HepG2 (cell line): ENCODE measurements at regions not wholly inside any gene's neighbourhood (a gene's known extent, or its start where the extent isn't known, plus 50 kb on each side); places are given as distances from the start of the nearest gene placed in this dataset.

Experiments
- ATAC-seq: fragments of 200-7000 bp; cut with Tn5 transposase; 3 replicates; pipeline ENCODE4 v1.9.1; 2020; ENCODE audit warnings: mild to moderate bottlenecking, moderate library complexity
- BruUV-seq: library from RNA; stranded (reverse); fragments of 400-500 nt; replicated peaks from 2 replicates; lab custom pipeline; 2021; lab: Mats Ljungman, UMichigan
- CTCF ChIA-PET: fragments of 300-600 bp; formaldehyde crosslinking; extraction: SDS; loops from one replicate; lab custom pipeline; 2021; ENCODE audit warnings: low total read pairs, inconsistent platforms, low intra/inter-chr PET ratio; lab: Yijun Ruan, JAX
- POLR2A ChIA-PET: fragments of 350-600 bp; sonication (Branson Sonifier 250); formaldehyde crosslinking; loops from one replicate; lab custom pipeline; 2020; ENCODE audit warnings: antibody characterized with exemption, inconsistent platforms; lab: Yijun Ruan, JAX
- DNase-seq: peaks from one replicate; pipeline ENCODE4 v3.0.0-alpha.2; 2015; ENCODE audit warnings: low spot score
- FAIRE-seq: peaks from 3 replicates; lab custom pipeline; 2011; peaks lifted over from hg19 to GRCh38; lab: Jason Lieb, UNC
- H2AFZ ChIP-seq: one replicate; pipeline ENCODE4 v1.6.1; 2011; ENCODE audit warnings: low read length, inconsistent platforms
- H3K27ac ChIP-seq: fragments of 300-600 bp; 3 replicates; pipeline ENCODE4 v1.8.0; 2011; ENCODE audit warnings: mixed run types, mild to moderate bottlenecking, mixed read lengths, low read length, inconsistent platforms; ENCODE audit not compliant: insufficient read depth; ENCODE audit errors: extremely low read length
- H3K27me3 ChIP-seq, 2 experiments: fragments of 200-600 bp in 1 of 2; 2 replicates in 1 of 2; 3 replicates in 1 of 2; pipeline versions ENCODE4 v1.6.0 to v1.8.0; 2011; ENCODE audit warnings: low read length in 2 of 2, mild to moderate bottlenecking in 2 of 2, moderate library complexity in 2 of 2, inconsistent platforms in 1 of 2; ENCODE audit not compliant: insufficient read depth in 2 of 2, control insufficient read depth in 1 of 2
- H3K36me3 ChIP-seq, 2 experiments: fragments of 200-600 bp in 1 of 2; replicated peaks in 1 of 2; 2 replicates in 1 of 2; 3 replicates in 1 of 2; pipeline versions ENCODE4 v1.5.1 to v1.8.0; 2011; ENCODE audit warnings: low read length in 2 of 2, inconsistent platforms in 1 of 2; ENCODE audit not compliant: insufficient read depth in 2 of 2, control insufficient read depth in 1 of 2
- H3K4me1 ChIP-seq: 2 replicates; pipeline ENCODE4 v1.5.1; 2012; ENCODE audit warnings: low read length, inconsistent platforms; ENCODE audit not compliant: insufficient read depth
- H3K4me2 ChIP-seq: 2 replicates; pipeline ENCODE4 v1.6.0; 2011; ENCODE audit warnings: low read depth, low read length, inconsistent platforms
- H3K4me3 ChIP-seq, 3 experiments: fragments of 200-600 bp in 1 of 3; sonication (generic), shearing (Covaris generic) in 1 of 3; replicated peaks in 1 of 3; 2 replicates each; pipeline ENCODE4 v1.5.1; 2011 to 2016; ENCODE audit warnings: low read length in 3 of 3, inconsistent platforms in 2 of 3, low read depth in 2 of 3, mild to moderate bottlenecking in 2 of 3, control low read depth in 1 of 3, mixed read lengths in 1 of 3; ENCODE audit not compliant: insufficient read depth in 1 of 3
- H3K79me2 ChIP-seq: one replicate; pipeline ENCODE4 v1.6.1; 2011; ENCODE audit warnings: low read length, inconsistent platforms; ENCODE audit not compliant: insufficient read depth
- H3K9ac ChIP-seq: 2 replicates; pipeline ENCODE4 v1.6.0; 2011; ENCODE audit warnings: mild to moderate bottlenecking, low read depth, low read length, inconsistent platforms; ENCODE audit not compliant: insufficient read depth
- H3K9me3 ChIP-seq: 2 replicates; pipeline ENCODE4 v1.5.1; 2012; ENCODE audit warnings: mild to moderate bottlenecking, low read length
- H4K20me1 ChIP-seq: 2 replicates; pipeline ENCODE4 v1.6.0; 2011; ENCODE audit warnings: inconsistent platforms, mild to moderate bottlenecking, low read length, moderate library complexity; ENCODE audit not compliant: insufficient read depth
- CREB3 ChIP-seq: sonication (generic); formaldehyde crosslinking; IDR thresholded peaks from 2 replicates; pipeline ENCODE4 v1.5.0; 2020; ENCODE audit warnings: missing genetic modification reagents
- FOXP1 ChIP-seq, 2 experiments: fragments of 450-650 bp in 1 of 2; IDR thresholded peaks; 2 replicates each; pipeline ENCODE4 v1.6.1; 2017 to 2018; ENCODE audit warnings: antibody characterized with exemption in 1 of 2
- KDM6A ChIP-seq: IDR thresholded peaks from 2 replicates; pipeline ENCODE4 v1.6.1; 2016; ENCODE audit warnings: low read depth
- KMT2A ChIP-seq: sonication (generic); formaldehyde crosslinking; IDR thresholded peaks from 2 replicates; pipeline ENCODE4 v1.4.0; 2020; ENCODE audit warnings: missing genetic modification reagents
- MYC ChIP-seq: sonication (generic); formaldehyde crosslinking; IDR thresholded peaks from 2 replicates; pipeline ENCODE4 v1.9.0; 2021; ENCODE audit warnings: missing genetic modification reagents, borderline replicate concordance
- POLR2AphosphoS2 ChIP-seq: IDR thresholded peaks from 2 replicates; pipeline ENCODE4 v1.6.1; 2011; ENCODE audit warnings: low read depth, low read length, improper control_type of control experiment
- PRDM4 ChIP-seq: sonication (generic); formaldehyde crosslinking; IDR thresholded peaks from 2 replicates; pipeline ENCODE4 v1.9.0; 2021; ENCODE audit warnings: missing genetic modification reagents, borderline replicate concordance
- SKIL ChIP-seq: sonication (generic); formaldehyde crosslinking; IDR thresholded peaks from 2 replicates; pipeline ENCODE4 v1.8.0; 2022; ENCODE audit warnings: missing genetic modification reagents, mild to moderate bottlenecking, moderate library complexity, borderline replicate concordance
- ZBTB2 ChIP-seq: sonication (generic); formaldehyde crosslinking; IDR thresholded peaks from 2 replicates; pipeline ENCODE4 v1.8.0; 2022; ENCODE audit warnings: low read depth, missing genetic modification reagents
- ZBTB38 ChIP-seq: sonication (generic); formaldehyde crosslinking; IDR thresholded peaks from 2 replicates; pipeline ENCODE4 v1.5.1; 2020; ENCODE audit warnings: mild to moderate bottlenecking, missing genetic modification reagents
- ZNF280D ChIP-seq: sonication (generic); formaldehyde crosslinking; IDR thresholded peaks from 2 replicates; pipeline ENCODE4 v1.5.1; 2020; ENCODE audit warnings: mild to moderate bottlenecking, missing genetic modification reagents
- ZNF329 ChIP-seq: sonication (generic); formaldehyde crosslinking; IDR thresholded peaks from 2 replicates; pipeline ENCODE4 v1.9.0; 2021; ENCODE audit warnings: low read depth, mild to moderate bottlenecking, missing genetic modification reagents
- ZNF614 ChIP-seq: IDR thresholded peaks from 2 replicates; pipeline ENCODE4 v1.6.1; 2018; ENCODE audit warnings: missing biosample characterization, missing genetic modification reagents, inconsistent platforms, borderline replicate concordance
- ZNF629 ChIP-seq: sonication (generic); formaldehyde crosslinking; conservative IDR thresholded peaks from 2 replicates; pipeline ENCODE4 v1.5.0; 2020; ENCODE audit warnings: missing genetic modification reagents
- ZNF652 ChIP-seq: IDR thresholded peaks from 2 replicates; pipeline ENCODE4 v1.6.1; 2016; ENCODE audit warnings: low read depth, borderline replicate concordance
- ZNF713 ChIP-seq: sonication (generic); formaldehyde crosslinking; IDR thresholded peaks from 2 replicates; pipeline ENCODE4 v1.4.0; 2020; ENCODE audit warnings: mild to moderate bottlenecking, missing genetic modification reagents
- WGBS: methylation state at CpG from one replicate; pipeline ENCODE4 v1.1.6; 2017; ENCODE audit warnings: low lambda C conversion rate; 5-methylcytosine and 5-hydroxymethylcytosine counted together
- in situ Hi-C: cut with HindIII; loops from 2 replicates; pipeline ENCODE4 v1.10.0; 2017; ENCODE audit warnings: low pct_unique_long_range_greater_than_20kb; ENCODE audit not compliant: extremely low pct_ligation_motif_present
- intact Hi-C: fragments of 100-400 bp; cut with micrococcal nuclease; formaldehyde crosslinking; loops from one replicate; pipeline ENCODE4 v1.10.0; 2022; ENCODE audit not compliant: unreplicated experiment

- no TSS peak for BruUV-seq
- ChIA-PET POLR2A (no interaction called here), CTCF (no interaction called here)
- H2AFZ ChIP-seq: no peak overlapping the region
- H3K4me1 ChIP-seq: no peaks in the 10 kb centered on the region
- no peak for ATAC-seq
- in situ Hi-C loops (no loop called here), intact Hi-C loops (no loop called here)
- H3K79me2 ChIP-seq: no peaks in the 10 kb centered on the region
- no peaks in the 10 kb centered on the region for H3K36me3 ChIP-seq
- H4K20me1 ChIP-seq: no peaks in the 10 kb centered on the region
- no peak for DNase-seq
- no peak for FAIRE-seq
- H3K9ac ChIP-seq: no peak overlapping the region
- no peak overlapping the region for H3K4me3 ChIP-seq
- no peak overlapping the region for H3K4me2 ChIP-seq
- H3K27ac ChIP-seq: no peak overlapping the region
- H3K9me3 ChIP-seq: no peaks in the 10 kb centered on the region
- H3K27me3 ChIP-seq: no peaks in the 10 kb centered on the region
- WGBS: 0% methylated on average over 1 of the region's 2 CpGs
- TF ChIP-seq ZBTB38 (CRISPR knock-in tag): no peak
- no peak for TF ChIP-seq FOXP1 (IDR thresholded peaks at IDR 0.05)
- TF ChIP-seq FOXP1 (CRISPR knock-in tag; IDR thresholded peaks at IDR 0.05): no peak
- no peak for TF ChIP-seq ZNF652
- TF ChIP-seq PRDM4 (CRISPR knock-in tag): no peak
- TF ChIP-seq ZNF629: no peak
- TF ChIP-seq ZNF280D (CRISPR knock-in tag): no peak
- TF ChIP-seq ZNF614 (CRISPR knock-in tag): no peak
- no peak for TF ChIP-seq POLR2AphosphoS2
- no peak for TF ChIP-seq ZNF329 (CRISPR knock-in tag)
- TF ChIP-seq KDM6A (CRISPR knock-in tag): no peak
- TF ChIP-seq SKIL: no peak
- no peak for TF ChIP-seq KMT2A (CRISPR knock-in tag)
- no peak for TF ChIP-seq ZBTB2 (CRISPR knock-in tag)
- no peak for TF ChIP-seq ZNF713 (CRISPR knock-in tag)
- no peak for TF ChIP-seq CREB3 (CRISPR knock-in tag)
- no peak for TF ChIP-seq MYC (CRISPR knock-in tag)
Observed at GRCh38 chrX:116972362-116972761, 509.6 kb upstream of the CT83 start.
